ENCODE measurements at regions not wholly inside any gene's neighbourhood (a gene's known extent, or its start where the extent isn't known, plus 50 kb on each side); places are given as distances from the start of the nearest gene placed in this dataset.

DNA sequence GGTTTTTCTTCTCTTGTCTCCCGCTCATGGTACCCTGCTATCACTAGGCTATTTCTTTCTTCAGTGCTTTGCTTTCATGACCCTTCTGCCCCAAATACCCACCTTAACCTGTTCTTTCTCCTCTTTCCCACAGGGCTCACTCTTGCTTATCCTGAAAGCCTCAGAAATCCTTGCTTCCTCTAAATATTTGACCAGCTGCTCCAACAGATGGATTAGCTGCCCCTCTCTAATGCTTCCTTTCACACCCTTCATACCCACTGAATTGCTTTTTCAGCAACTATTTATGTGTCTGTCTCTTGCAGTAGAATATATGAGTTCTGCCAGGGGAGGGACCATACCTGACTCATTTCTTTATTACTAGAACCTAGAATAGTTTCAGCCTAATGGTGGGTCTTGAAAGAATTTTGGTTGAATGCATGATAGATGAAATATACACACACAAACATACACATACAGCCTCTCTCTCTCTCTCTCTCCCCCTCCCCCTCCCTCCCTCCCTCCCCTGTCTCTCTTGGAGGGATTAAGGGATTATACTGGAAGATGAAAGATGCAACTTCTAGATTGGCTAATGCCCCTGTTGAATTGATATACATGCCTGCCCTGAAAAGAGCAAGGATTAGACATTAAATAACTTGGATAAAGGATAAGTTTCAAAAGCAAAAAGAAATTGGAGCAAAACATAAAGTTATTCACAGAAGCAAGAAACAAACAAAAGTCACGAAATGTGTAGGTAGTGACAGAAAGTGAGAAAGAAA is 95.0 kb upstream of the GADL1 start:
- POLR2A ChIA-PET (ENCODE audit: unreplicated experiment) = no interaction called here
- TF ChIP-seq EZH2 (IDR thresholded peaks at IDR 0.05; ENCODE audit: low read depth) = no peak
- TF ChIP-seq, protein P1, sequence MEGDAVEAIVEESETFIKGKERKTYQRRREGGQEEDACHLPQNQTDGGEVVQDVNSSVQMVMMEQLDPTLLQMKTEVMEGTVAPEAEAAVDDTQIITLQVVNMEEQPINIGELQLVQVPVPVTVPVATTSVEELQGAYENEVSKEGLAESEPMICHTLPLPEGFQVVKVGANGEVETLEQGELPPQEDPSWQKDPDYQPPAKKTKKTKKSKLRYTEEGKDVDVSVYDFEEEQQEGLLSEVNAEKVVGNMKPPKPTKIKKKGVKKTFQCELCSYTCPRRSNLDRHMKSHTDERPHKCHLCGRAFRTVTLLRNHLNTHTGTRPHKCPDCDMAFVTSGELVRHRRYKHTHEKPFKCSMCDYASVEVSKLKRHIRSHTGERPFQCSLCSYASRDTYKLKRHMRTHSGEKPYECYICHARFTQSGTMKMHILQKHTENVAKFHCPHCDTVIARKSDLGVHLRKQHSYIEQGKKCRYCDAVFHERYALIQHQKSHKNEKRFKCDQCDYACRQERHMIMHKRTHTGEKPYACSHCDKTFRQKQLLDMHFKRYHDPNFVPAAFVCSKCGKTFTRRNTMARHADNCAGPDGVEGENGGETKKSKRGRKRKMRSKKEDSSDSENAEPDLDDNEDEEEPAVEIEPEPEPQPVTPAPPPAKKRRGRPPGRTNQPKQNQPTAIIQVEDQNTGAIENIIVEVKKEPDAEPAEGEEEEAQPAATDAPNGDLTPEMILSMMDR (conservative IDR thresholded peaks at IDR 0.05) = no peak

DNA sequence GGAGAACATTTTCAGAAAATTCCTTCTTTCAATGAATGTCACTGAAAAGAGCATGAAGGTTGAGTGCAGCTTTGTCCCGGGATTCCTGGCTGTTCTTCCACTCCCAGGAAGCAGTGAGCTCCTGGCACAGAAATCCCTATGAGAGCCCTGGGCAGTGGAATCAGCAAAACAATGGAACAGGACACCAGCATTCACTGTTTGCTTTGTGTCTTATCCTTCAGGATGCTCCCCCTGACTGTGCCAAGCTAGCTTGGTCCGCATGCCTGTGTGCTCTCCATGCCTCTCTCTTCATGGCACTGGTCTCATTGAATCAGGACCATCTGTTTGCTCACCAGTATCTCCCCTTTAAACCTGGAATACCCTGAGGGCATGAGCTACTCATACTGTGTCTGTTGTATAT is 102.0 kb upstream of the GADL1 start:
- no peaks in the 10 kb centered on the region for H3K79me2 ChIP-seq (ENCODE audit: low read depth)
- H3K9me3 ChIP-seq (ENCODE audit: insufficient read depth, low read depth) = no peaks in the 10 kb centered on the region
- POLR2A ChIA-PET (ENCODE audit: unreplicated experiment) = no interaction called here
- H3K36me3 ChIP-seq (ENCODE audit: low read depth) = no peaks in the 10 kb centered on the region
- H3K4me2 ChIP-seq = no peak overlapping the region
- no peak overlapping the region for H2AFZ ChIP-seq
- no peaks in the 10 kb centered on the region for H3K27me3 ChIP-seq (ENCODE audit: insufficient read depth, low read depth)
- H3K4me1 ChIP-seq (replicated peaks; ENCODE audit: insufficient read depth) = no peaks in the 10 kb centered on the region
- BruUV-seq (replicated peaks) = no TSS peak
- H4K20me1 ChIP-seq (ENCODE audit: insufficient read depth) = no peaks in the 10 kb centered on the region
- CTCF ChIA-PET = no interaction called here
- TF ChIP-seq EZH2 (IDR thresholded peaks at IDR 0.05; ENCODE audit: low read depth) = no peak
- TF ChIP-seq, protein P1 (conservative IDR thresholded peaks at IDR 0.05) = no peak
- H3F3A ChIP-seq (ENCODE audit: insufficient read depth, low read depth) = no peaks in the 10 kb centered on the region
- H3K9me2 ChIP-seq (ENCODE audit: insufficient read depth) = no peaks in the 10 kb centered on the region
- no peak overlapping the region for H3K27ac ChIP-seq
- no peak for DNase-seq
- intact Hi-C loops (cut with micrococcal nuclease; ENCODE audit: unreplicated experiment) = no loop called here
- H3K4me3 ChIP-seq = no peak overlapping the region

More for the DNA sequence above, 95.0 kb upstream of the GADL1 start:
- H3K27me3 ChIP-seq (ENCODE audit: insufficient read depth, low read depth) = no peaks in the 10 kb centered on the region
- no peaks in the 10 kb centered on the region for H3K4me1 ChIP-seq (replicated peaks; ENCODE audit: insufficient read depth)
- H3F3A ChIP-seq (ENCODE audit: insufficient read depth, low read depth) = no peaks in the 10 kb centered on the region
- CTCF ChIA-PET = no interaction called here
- intact Hi-C loops (cut with micrococcal nuclease; ENCODE audit: unreplicated experiment) = no loop called here
- no peak overlapping the region for H3K4me3 ChIP-seq
- H3K27ac ChIP-seq = no peak overlapping the region
- H4K20me1 ChIP-seq (ENCODE audit: insufficient read depth) = no peaks in the 10 kb centered on the region
- H3K79me2 ChIP-seq (ENCODE audit: low read depth) = no peaks in the 10 kb centered on the region
- H3K36me3 ChIP-seq (ENCODE audit: low read depth) = no peaks in the 10 kb centered on the region
- BruUV-seq (replicated peaks) = no TSS peak
- H3K9me2 ChIP-seq (ENCODE audit: insufficient read depth) = no peaks in the 10 kb centered on the region
- no peak for DNase-seq
- no peak overlapping the region for H3K4me2 ChIP-seq
- no peaks in the 10 kb centered on the region for H3K9me3 ChIP-seq (ENCODE audit: insufficient read depth, low read depth)
- H2AFZ ChIP-seq = no peak overlapping the region

- TF ChIP-seq EZH2 (IDR thresholded peaks at IDR 0.05; ENCODE audit: low read depth) = no peak
- TF ChIP-seq, protein P1 (conservative IDR thresholded peaks at IDR 0.05) = no peak
- no TSS peak for BruUV-seq (replicated peaks)
- ChIA-PET POLR2A (ENCODE audit: unreplicated experiment) (no interaction called here), CTCF (no interaction called here)
- H3K27me3 ChIP-seq (ENCODE audit: insufficient read depth, low read depth) = no peaks in the 10 kb centered on the region
- no peak overlapping the region for H3K27ac ChIP-seq
- no peaks in the 10 kb centered on the region for H3K4me1 ChIP-seq (replicated peaks; ENCODE audit: insufficient read depth)
- no peaks in the 10 kb centered on the region for H4K20me1 ChIP-seq (ENCODE audit: insufficient read depth)
- no peaks in the 10 kb centered on the region for H3K36me3 ChIP-seq (ENCODE audit: low read depth)
- no peaks in the 10 kb centered on the region for H3K79me2 ChIP-seq (ENCODE audit: low read depth)
- intact Hi-C loops (cut with micrococcal nuclease; ENCODE audit: unreplicated experiment) = no loop called here
- H2AFZ ChIP-seq = no peak overlapping the region
- H3K9me3 ChIP-seq (ENCODE audit: insufficient read depth, low read depth) = no peaks in the 10 kb centered on the region
- H3F3A ChIP-seq (ENCODE audit: insufficient read depth, low read depth) = no peaks in the 10 kb centered on the region
- H3K4me2 ChIP-seq = no peak overlapping the region
- H3K4me3 ChIP-seq = no peak overlapping the region
- H3K9me2 ChIP-seq (ENCODE audit: insufficient read depth) = no peaks in the 10 kb centered on the region
- DNase-seq = no peak
These were observed 108.3 kb upstream of the GADL1 start for GRCh38 chr3:31002730-31003129.
